22Rv1 (cell line): ENCODE measurements at regions not wholly inside any gene's neighbourhood (a gene's known extent, or its start where the extent isn't known, plus 50 kb on each side); places are given as distances from the start of the nearest gene placed in this dataset.

Experiments used
- CTCF ChIP-seq: fragments of 450-650 bp; IDR thresholded peaks from 2 replicates; pipeline ENCODE4 v1.5.1; 2017; ENCODE audit warnings: mild to moderate bottlenecking
- ZFX ChIP-seq: fragments of 450-650 bp; IDR thresholded peaks from 2 replicates; pipeline ENCODE4 v1.6.1; 2017; ENCODE audit warnings: antibody characterized with exemption, borderline replicate concordance

GRCh38 chr20:4342609-4343008, 93.5 kb upstream of the ADRA1D start:
- TF ChIP-seq CTCF, result no peak
- TF ChIP-seq ZFX, result no peak
